ENCODE measurements at regions not wholly inside any gene's neighbourhood (a gene's known extent, or its start where the extent isn't known, plus 50 kb on each side); places are given as distances from the start of the nearest gene placed in this dataset.

DNA sequence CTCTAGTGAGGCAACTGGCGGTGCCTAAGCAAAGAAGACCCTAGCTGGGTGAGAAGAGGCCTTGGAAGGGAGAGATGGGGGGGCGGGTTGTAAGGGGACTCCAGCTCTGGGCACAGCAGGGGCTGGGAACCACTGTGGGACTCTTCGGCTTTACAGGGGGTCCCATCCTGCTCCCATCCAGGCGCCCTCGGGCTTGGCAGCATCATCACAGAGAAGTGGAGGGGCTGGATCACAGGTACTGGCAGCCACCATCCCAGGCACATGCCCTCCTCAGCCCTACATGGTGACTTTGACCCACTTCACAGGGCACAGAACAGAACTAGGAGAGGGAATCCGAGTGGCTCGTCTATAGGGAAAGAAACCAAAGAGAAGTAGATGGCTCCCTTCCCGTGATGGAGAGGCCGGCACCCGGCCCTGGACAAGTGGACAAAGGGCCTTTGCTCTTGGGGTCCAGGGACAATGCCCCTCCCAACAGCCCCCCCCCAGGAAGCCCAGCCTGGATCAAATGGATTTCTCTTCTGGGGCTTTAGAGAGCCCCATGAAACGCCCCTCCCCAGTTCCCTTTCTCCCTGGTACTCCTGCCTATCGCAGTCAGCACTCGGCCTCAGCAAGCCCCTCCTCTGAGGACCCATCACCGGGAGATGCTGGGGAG is 54.0 kb upstream of the ECE1 start:
- no peak for TF ChIP-seq EZH2 (IDR thresholded peaks at IDR 0.05; ENCODE audit: borderline replicate concordance, low read length)
- TF ChIP-seq, protein P1, sequence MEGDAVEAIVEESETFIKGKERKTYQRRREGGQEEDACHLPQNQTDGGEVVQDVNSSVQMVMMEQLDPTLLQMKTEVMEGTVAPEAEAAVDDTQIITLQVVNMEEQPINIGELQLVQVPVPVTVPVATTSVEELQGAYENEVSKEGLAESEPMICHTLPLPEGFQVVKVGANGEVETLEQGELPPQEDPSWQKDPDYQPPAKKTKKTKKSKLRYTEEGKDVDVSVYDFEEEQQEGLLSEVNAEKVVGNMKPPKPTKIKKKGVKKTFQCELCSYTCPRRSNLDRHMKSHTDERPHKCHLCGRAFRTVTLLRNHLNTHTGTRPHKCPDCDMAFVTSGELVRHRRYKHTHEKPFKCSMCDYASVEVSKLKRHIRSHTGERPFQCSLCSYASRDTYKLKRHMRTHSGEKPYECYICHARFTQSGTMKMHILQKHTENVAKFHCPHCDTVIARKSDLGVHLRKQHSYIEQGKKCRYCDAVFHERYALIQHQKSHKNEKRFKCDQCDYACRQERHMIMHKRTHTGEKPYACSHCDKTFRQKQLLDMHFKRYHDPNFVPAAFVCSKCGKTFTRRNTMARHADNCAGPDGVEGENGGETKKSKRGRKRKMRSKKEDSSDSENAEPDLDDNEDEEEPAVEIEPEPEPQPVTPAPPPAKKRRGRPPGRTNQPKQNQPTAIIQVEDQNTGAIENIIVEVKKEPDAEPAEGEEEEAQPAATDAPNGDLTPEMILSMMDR (IDR thresholded peaks at IDR 0.05; ENCODE audit: low read length), result no peak
